ENCODE measurements at regions not wholly inside any gene's neighbourhood (a gene's known extent, or its start where the extent isn't known, plus 50 kb on each side); places are given as distances from the start of the nearest gene placed in this dataset.
"Not testable (repeated sequence)": the region's sequence is repeated elsewhere in the genome, so short reads cannot be mapped to it uniquely, and the experiment has no call there.

DNA sequence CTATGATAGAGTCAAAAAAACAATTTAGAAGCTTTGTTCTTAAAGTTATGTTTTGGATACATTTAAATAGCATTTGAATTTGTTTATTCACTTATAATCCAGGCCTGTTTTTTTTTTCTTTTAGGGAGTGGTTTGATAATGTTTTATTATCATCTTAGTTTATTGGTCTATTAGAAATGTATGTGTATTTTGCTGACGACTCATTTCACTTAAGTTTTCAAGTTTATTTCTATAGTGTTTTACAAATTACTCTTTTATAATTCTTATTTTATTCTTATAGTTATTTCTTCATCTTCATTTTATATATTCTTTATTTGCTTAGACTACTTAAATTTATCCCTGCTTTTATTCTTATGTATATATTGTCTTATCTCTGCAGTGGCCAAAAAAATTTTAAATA lies 804.5 kb downstream of the NR4A2 start:
- ATAC-seq, result no peak
- Mint-ChIP-seq H3K27me3 (no peaks in the 10 kb centered on the region), H3K4me1 (no peaks in the 10 kb centered on the region), H3K36me3 (no peaks in the 10 kb centered on the region), H3K4me3 (no peak overlapping the region), H3K27ac (no peak overlapping the region), H3K9me3 (peaks cover 0 to 9% (median 0%) of the 10 kb centered on the region in 9 donors)
- POLR2A ChIA-PET, result no interaction called here
- DNase-seq, result no peak

DNA sequence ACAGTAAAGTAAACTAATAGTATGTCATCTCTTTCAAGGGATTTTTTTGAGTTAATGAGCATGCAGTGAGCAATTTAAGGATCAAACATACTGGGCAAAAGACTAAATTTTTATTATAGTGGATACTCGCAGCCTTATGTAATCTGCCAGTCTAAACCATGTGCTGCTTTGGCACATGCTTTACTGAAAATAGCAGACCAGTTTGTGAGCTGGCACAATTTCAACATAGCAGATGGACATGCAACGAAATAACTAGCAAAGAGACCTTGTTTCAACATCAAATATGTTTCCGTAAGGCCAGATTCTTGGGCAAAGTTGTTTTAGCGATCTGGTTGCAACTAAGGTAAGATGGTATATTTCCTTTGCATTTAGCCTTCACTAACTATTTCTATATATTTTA lies 807.3 kb downstream of the NR4A2 start:
- H3K4me3 Mint-ChIP-seq, result no peak overlapping the region

DNA sequence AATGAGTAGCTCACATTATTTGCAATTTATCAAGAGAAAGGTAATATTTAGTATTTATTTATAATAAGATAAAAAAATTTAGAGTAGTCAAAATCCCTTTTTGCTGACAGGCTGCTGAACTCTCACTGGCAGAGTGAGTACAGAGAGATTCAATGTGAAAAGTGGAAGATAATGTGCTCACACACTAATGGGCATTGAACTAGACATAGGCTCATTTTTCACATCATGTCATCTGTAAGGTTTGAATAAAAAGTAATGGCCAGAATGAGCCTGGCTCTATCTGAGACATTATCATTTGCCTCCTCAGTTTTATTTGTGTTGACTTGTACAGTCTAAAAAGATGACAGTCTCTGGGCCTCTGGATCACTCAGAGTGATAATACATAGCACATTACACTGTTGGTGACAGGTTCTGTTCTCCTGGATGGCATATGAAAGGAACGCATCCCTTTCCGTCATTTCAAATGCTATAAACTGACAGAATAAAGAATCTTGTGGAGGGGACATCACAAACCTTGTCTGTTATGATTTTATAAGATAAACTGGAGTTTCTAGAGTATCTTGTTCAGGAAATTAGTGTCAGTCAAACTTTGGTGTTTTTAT lies 812.9 kb downstream of the NR4A2 start:
- POLR2A ChIA-PET, result no interaction called here
- Mint-ChIP-seq H3K27ac (no peak overlapping the region), H3K36me3 (no peaks in the 10 kb centered on the region), H3K4me3 (no peak overlapping the region), H3K9me3 (peaks cover 0 to 8% (median 0%) of the 10 kb centered on the region in 9 donors), H3K4me1 (no peaks in the 10 kb centered on the region), H3K27me3 (no peaks in the 10 kb centered on the region)
- DNase-seq (no peak), ATAC-seq (no peak)

More for the DNA sequence above, 807.3 kb downstream of the NR4A2 start:
- no peaks in the 10 kb centered on the region for H3K36me3 Mint-ChIP-seq
- ATAC-seq (no peak), DNase-seq (no peak)
- no peaks in the 10 kb centered on the region for H3K27me3 Mint-ChIP-seq
- POLR2A ChIA-PET, result no interaction called here
- peaks cover 0 to 6% (median 0%) of the 10 kb centered on the region in 9 donors for H3K9me3 Mint-ChIP-seq
- no peaks in the 10 kb centered on the region for H3K4me1 Mint-ChIP-seq
- no peak overlapping the region for H3K27ac Mint-ChIP-seq

DNA sequence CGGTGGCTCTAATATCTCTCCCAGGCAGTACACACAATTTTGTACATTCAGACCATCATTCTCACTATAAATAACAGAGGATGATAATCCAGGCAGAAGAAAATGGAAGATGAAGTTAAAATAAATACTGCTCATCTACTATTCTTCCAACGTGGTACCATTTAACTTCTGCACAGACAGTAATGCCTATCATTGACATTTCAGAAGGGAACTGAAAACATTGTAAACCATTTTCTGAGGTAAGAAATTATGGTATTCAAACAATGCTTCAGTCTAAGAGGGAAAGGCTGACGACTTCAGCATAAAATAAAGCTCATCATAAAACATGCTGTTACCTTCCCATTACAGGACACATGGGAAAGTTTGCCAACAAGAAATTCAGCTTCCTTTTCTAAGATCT lies 814.4 kb downstream of the NR4A2 start:
- H3K27me3 Mint-ChIP-seq, result no peaks in the 10 kb centered on the region
- POLR2A ChIA-PET, result no interaction called here

DNA sequence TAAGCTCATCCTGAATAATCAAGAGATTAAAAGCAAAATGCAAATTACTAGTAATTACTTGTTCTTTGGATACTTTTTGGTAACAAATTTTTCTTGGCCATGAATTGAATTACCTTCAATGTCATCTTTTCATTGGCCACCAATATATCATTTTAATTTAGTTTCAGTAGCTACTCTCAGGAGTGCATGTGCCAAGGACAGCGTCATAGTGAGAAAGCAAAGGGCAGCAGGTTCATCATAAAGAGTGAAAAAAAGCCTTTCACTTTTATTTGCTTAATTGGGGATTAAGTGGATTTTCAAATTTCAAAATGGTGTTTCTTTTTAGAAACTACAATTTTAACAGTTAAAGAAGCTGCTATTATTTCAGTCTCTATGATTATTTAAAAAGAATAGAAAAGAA lies 815.2 kb downstream of the NR4A2 start:
- H3K9me3 Mint-ChIP-seq, result peaks cover 0 to 5% (median 0%) of the 10 kb centered on the region in 9 donors
- DNase-seq, result no peak
- H3K27me3 Mint-ChIP-seq, result no peaks in the 10 kb centered on the region
- H3K4me1 Mint-ChIP-seq, result no peaks in the 10 kb centered on the region
- POLR2A ChIA-PET, result no interaction called here
- H3K4me3 Mint-ChIP-seq, result no peak overlapping the region
- H3K27ac Mint-ChIP-seq, result no peak overlapping the region
- ATAC-seq, result no peak
- no peaks in the 10 kb centered on the region for H3K36me3 Mint-ChIP-seq

More for the DNA sequence above, 814.4 kb downstream of the NR4A2 start:
- no peak for ATAC-seq
- no peak overlapping the region for H3K27ac Mint-ChIP-seq
- no peaks in the 10 kb centered on the region for H3K36me3 Mint-ChIP-seq
- H3K4me3 Mint-ChIP-seq, result no peak overlapping the region
- H3K4me1 Mint-ChIP-seq, result no peaks in the 10 kb centered on the region
- no peak for DNase-seq
- H3K9me3 Mint-ChIP-seq, result peaks cover 0 to 5% (median 0%) of the 10 kb centered on the region in 9 donors

DNA sequence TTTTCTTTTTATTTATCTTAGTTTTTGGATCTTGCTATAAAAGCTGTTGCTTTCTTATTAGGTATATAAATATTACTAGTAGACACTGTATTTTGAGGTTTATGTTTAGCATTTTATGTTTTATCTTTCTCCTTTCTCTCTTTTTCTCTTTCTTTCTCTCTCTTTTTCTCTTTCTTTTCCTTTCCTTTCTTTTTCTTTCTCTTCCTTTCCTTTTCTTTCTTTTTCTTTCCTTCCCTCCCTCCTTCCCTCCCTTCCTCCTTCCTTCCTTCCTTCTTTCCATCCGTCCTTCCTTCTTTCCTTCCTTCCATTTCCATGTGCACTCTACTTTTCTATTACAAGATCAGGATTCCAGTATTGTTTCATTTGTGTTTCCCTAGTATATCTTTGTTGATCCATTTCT lies 814.8 kb downstream of the KCNJ3 start:
- no peaks in the 10 kb centered on the region for H3K27me3 Mint-ChIP-seq
- no peaks in the 10 kb centered on the region for H3K36me3 Mint-ChIP-seq

DNA sequence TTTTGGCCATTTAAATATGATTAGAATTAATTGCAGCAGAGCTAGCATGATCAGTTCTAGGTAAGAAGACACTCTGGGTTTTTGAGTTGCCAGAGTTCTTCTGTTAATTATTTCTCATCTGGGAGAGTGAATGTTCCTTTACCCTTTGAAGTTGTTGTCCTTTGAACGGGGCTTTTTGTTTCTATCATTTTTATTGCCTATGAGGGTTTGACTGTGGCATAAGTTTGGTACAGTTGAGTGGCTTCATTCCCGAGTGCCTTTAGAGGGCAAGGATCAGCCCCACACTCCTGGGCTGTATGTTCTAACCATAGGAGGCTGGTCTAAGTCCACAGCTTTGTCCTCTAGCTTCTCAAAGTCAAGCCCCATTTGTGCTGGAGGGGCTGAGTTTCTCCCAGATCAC lies 804.3 kb downstream of the KCNJ3 start:
- peaks cover 0 to 30% (median 4%) of the 10 kb centered on the region in 9 donors for H3K9me3 Mint-ChIP-seq
- no peak overlapping the region for H3K4me3 Mint-ChIP-seq
- POLR2A ChIA-PET, result no interaction called here
- H3K27ac Mint-ChIP-seq, result no peak overlapping the region
- H3K27me3 Mint-ChIP-seq, result peaks cover 0 to 2% (median 0%) of the 10 kb centered on the region in 5 donors
- H3K4me1 Mint-ChIP-seq, result no peaks in the 10 kb centered on the region
- ATAC-seq (no peak), DNase-seq (no peak)
- no peaks in the 10 kb centered on the region for H3K36me3 Mint-ChIP-seq

More for the DNA sequence above, 814.8 kb downstream of the KCNJ3 start:
- no peak overlapping the region for H3K4me3 Mint-ChIP-seq
- H3K9me3 Mint-ChIP-seq, result peaks cover 0 to 5% (median 0%) of the 10 kb centered on the region in 9 donors
- DNase-seq (no peak), ATAC-seq (no peak)
- no peaks in the 10 kb centered on the region for H3K4me1 Mint-ChIP-seq
- H3K27ac Mint-ChIP-seq, result no peak overlapping the region
- POLR2A ChIA-PET, result no interaction called here

DNA sequence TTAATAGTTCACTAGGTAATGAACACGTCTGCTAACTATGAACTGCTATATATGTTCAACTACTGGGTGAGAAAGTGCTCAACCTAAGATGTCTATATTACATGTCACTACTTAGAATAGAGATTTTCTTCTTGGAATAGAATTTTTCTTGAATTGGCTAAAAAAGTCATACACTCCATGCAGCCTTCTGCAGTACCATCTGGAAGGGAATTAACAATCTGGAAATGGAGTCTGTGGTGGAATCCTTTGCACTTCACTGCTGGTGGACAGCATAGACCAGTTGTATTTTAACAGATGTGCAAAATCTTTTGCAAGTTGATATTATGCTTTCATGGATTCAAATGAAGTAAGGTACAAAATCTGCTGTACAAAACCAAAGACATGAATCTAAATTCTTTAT lies 799.6 kb downstream of the KCNJ3 start:
- DNase-seq (no peak), ATAC-seq (no peak)
- Mint-ChIP-seq H3K27me3 (peaks cover 0 to 2% (median 0%) of the 10 kb centered on the region in 5 donors), H3K4me3 (no peak overlapping the region), H3K4me1 (no peaks in the 10 kb centered on the region), H3K27ac (no peak overlapping the region), H3K9me3 (peaks cover 0 to 11% (median 2%) of the 10 kb centered on the region in 9 donors), H3K36me3 (no peaks in the 10 kb centered on the region)
- POLR2A ChIA-PET, result no interaction called here

DNA sequence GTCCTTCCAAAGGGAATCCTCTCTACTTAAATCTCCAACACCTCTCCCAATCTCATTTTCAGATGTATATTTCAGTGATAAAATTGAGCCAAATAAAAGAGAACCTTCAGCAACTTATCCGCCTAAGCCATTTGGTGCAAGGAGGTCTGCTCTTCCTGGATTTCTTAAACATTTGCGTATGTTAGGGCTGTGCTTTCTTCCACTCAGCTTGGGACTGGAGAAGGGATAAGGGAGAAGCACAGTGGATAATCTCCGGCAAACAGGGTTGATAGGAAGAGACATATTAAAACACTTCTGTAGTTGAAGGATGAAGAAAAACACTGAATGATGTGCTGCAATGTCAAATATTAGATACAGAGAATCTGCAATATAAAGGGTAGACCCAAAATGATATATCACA lies 796.2 kb downstream of the KCNJ3 start:
- ATAC-seq, result no peak
- H3K36me3 Mint-ChIP-seq, result no peaks in the 10 kb centered on the region
- H3K27ac Mint-ChIP-seq, result no peak overlapping the region
- H3K4me3 Mint-ChIP-seq, result no peak overlapping the region
- POLR2A ChIA-PET, result no interaction called here
- H3K27me3 Mint-ChIP-seq, result no peaks in the 10 kb centered on the region
- no peaks in the 10 kb centered on the region for H3K4me1 Mint-ChIP-seq
- no peak for DNase-seq
- peaks cover 0 to 8% (median 2%) of the 10 kb centered on the region in 9 donors for H3K9me3 Mint-ChIP-seq

DNA sequence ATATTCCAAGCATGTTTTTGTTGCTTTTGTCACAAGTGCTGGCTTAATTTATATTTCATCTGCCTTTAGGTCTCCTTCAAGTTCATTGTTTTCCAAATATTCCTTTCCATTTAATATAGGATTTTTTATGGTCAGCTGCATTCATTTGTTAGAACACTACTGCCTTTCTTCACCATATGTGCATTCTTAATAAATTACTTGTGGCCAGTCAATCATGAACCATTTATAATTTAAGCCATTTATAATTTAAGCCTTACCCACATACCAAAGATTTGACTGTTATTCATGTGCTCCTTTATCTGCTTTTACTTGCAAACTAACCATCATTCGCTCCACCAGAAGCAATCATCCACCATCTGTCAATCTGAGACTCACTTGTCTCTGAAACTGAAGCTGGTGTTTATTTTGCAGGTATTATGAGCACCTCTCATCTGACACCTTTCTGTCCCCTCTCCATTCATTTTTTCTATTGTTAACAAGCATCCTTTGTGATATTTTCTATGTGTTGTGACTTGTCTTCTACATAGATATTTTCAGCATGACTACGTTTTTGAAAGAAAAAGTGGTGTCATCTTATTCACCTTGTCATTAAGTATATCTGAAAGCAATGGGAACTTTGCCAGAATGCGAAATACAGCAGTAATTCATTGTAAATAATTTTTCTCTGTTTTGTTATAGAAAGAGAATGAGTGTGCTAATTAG lies 786.8 kb downstream of the KCNJ3 start:
- no peak for ATAC-seq
- H3K36me3 Mint-ChIP-seq, result no peaks in the 10 kb centered on the region
- H3K4me3 Mint-ChIP-seq, result no peak overlapping the region

DNA sequence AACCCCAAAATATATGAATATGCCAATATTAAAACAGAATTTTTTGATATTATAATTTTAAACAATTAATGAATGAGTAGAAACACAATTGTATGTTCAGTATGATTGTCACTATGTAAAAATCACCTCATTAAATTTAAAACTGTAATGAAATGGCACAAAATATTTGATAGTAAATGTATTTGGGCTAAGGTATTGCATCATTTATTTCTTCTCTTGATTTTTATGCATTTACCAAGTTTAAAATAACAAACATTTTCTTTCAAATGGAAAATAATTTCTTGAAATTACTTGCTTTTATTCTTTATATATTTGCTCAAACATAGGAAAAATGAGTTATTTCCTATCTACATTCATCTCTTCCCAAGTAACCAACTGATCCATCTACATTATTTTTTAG lies 782.6 kb downstream of the KCNJ3 start:
- H3K9me3 Mint-ChIP-seq, result peaks cover 0 to 17% (median 0%) of the 10 kb centered on the region in 9 donors
- no peaks in the 10 kb centered on the region for H3K36me3 Mint-ChIP-seq
- DNase-seq (no peak), ATAC-seq (no peak)
- H3K27ac Mint-ChIP-seq, result no peak overlapping the region
- no peaks in the 10 kb centered on the region for H3K4me1 Mint-ChIP-seq
- H3K27me3 Mint-ChIP-seq, result no peaks in the 10 kb centered on the region
- POLR2A ChIA-PET, result no interaction called here
- no peak overlapping the region for H3K4me3 Mint-ChIP-seq

More for the DNA sequence above, 786.8 kb downstream of the KCNJ3 start:
- Mint-ChIP-seq H3K27me3 (no peaks in the 10 kb centered on the region), H3K9me3 (peaks cover 0 to 18% (median 0%) of the 10 kb centered on the region in 9 donors), H3K27ac (no peak overlapping the region), H3K4me1 (no peaks in the 10 kb centered on the region)
- DNase-seq, result no peak
- POLR2A ChIA-PET, result no interaction called here

DNA sequence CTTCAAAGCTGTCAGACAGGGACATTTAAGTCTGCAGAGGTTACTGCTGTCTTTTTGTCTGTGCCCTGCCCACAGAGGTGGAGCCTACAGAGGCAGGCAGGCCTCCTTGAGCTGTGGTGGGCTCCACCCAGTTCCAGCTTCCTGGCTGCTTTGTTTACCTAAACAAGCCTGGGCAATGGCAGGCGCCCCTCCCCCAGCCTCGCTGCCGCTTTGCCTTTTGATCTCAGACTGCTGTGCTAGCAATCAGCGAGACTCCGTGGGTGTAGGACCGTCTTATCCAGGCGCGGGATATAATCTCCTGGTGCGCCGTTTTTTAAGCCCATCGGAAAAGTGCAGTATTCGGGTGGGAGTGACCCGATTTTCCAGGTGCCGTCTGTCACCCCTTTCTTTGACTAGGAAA lies 773.5 kb downstream of the KCNJ3 start:
- DNase-seq, POLR2A ChIA-PET, ATAC-seq, H3K27me3 Mint-ChIP-seq, H3K4me1 Mint-ChIP-seq, H3K4me3 Mint-ChIP-seq, H3K27ac Mint-ChIP-seq, H3K36me3 Mint-ChIP-seq: not testable (repeated sequence)
- peaks cover 0 to 12% (median 2%) of the 10 kb centered on the region in 9 donors for H3K9me3 Mint-ChIP-seq

DNA sequence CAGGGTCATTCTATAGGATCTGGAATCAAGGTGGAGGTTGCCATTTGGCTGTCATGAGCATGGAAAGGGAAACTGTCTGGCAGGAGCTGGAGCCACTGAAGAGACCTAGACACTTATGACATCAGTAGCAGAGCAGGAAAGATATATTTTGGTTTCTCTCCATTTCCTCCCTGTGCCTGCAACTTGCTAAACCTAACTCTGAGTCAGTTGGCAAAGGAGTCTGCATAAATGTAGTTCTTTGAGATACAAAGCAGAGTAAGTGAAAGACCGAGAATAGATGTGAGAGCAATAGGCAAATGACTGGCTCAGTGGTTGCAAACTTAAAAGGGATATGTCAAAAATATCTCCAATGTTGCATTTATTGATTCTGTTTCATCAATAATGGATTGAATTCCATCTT lies 757.7 kb downstream of the KCNJ3 start:
- H3K4me1 Mint-ChIP-seq, result no peaks in the 10 kb centered on the region
- no peak for DNase-seq
- no peaks in the 10 kb centered on the region for H3K36me3 Mint-ChIP-seq
- no peak for ATAC-seq
- peaks cover 0 to 5% (median 0%) of the 10 kb centered on the region in 9 donors for H3K9me3 Mint-ChIP-seq
- H3K4me3 Mint-ChIP-seq, result no peak overlapping the region
- H3K27ac Mint-ChIP-seq, result no peak overlapping the region
- POLR2A ChIA-PET, result no interaction called here
- no peaks in the 10 kb centered on the region for H3K27me3 Mint-ChIP-seq

All from naive thymus-derived CD8-positive, alpha-beta T cell (primary cell).